GM23338 (cell line): ENCODE measurements at regions not wholly inside any gene's neighbourhood (a gene's known extent, or its start where the extent isn't known, plus 50 kb on each side); places are given as distances from the start of the nearest gene placed in this dataset.
"Not testable (repeated sequence)": the region's sequence is repeated elsewhere in the genome, so short reads cannot be mapped to it uniquely, and the experiment has no call there.

Experiments used
- ATAC-seq: fragments of 200-7000 bp; cut with Tn5 transposase; 3 replicates; pipeline ENCODE4 v1.9.1; 2020
- DNase-seq: peaks from one replicate; pipeline ENCODE4 v3.0.0-alpha.2; 2015; ENCODE audit warnings: low spot score
- H2AFZ ChIP-seq: fragments of 200-600 bp; sonication (generic); 2 replicates; pipeline ENCODE4 v1.8.0; 2016; ENCODE audit warnings: antibody characterized with exemption, mild to moderate bottlenecking, moderate library complexity
- H3F3A ChIP-seq: fragments of 200-600 bp; sonication (generic); replicated peaks from 2 replicates; pipeline ENCODE4 v1.8.0; 2017; ENCODE audit warnings: antibody characterized with exemption, mixed run types, low read depth
- H3K27ac ChIP-seq: fragments of 200-600 bp; sonication (generic); 2 replicates; pipeline ENCODE4 v1.6.1; 2016; ENCODE audit warnings: low read depth
- H3K27me3 ChIP-seq: fragments of 200-600 bp; sonication (generic); 2 replicates; pipeline ENCODE4 v1.8.0; 2016; ENCODE audit warnings: mild to moderate bottlenecking, mixed run types, moderate library complexity; ENCODE audit not compliant: insufficient read depth
- H3K36me3 ChIP-seq: fragments of 200-600 bp; sonication (generic); 2 replicates; pipeline ENCODE4 v1.8.0; 2016; ENCODE audit warnings: mild to moderate bottlenecking; ENCODE audit not compliant: insufficient read depth
- H3K4me1 ChIP-seq: fragments of 200-600 bp; sonication (generic); 2 replicates; pipeline ENCODE4 v1.8.0; 2016; ENCODE audit warnings: mild to moderate bottlenecking, moderate library complexity; ENCODE audit not compliant: insufficient read depth
- H3K4me2 ChIP-seq: fragments of 200-600 bp; sonication (generic); 2 replicates; pipeline ENCODE4 v1.7.1; 2017; ENCODE audit warnings: mixed run types
- H3K4me3 ChIP-seq: fragments of 200-600 bp; sonication (generic); 2 replicates; pipeline ENCODE4 v1.6.1; 2016; ENCODE audit warnings: mixed run types
- H3K79me2 ChIP-seq: fragments of 200-600 bp; sonication (generic); replicated peaks from 2 replicates; pipeline ENCODE4 v1.8.0; 2017; ENCODE audit warnings: mild to moderate bottlenecking; ENCODE audit not compliant: insufficient read depth
- H3K9me2 ChIP-seq: fragments of 200-600 bp; sonication (generic); 2 replicates; pipeline ENCODE4 v1.8.0; 2017; ENCODE audit not compliant: insufficient read depth
- H4K20me1 ChIP-seq: fragments of 200-600 bp; sonication (generic); replicated peaks from 2 replicates; pipeline ENCODE4 v1.8.0; 2017; ENCODE audit warnings: mild to moderate bottlenecking; ENCODE audit not compliant: insufficient read depth
- H3K27ac Mint-ChIP-seq: 2 replicates; pipeline ENCODE4 v1.8.0; 2020; ENCODE audit warnings: inconsistent platforms, mild to moderate bottlenecking, moderate library complexity, mixed read lengths
- H3K27me3 Mint-ChIP-seq: 3 replicates; pipeline ENCODE4 v1.8.0; 2022; ENCODE audit warnings: low read depth, mild to moderate bottlenecking, moderate library complexity, mixed read lengths, inconsistent platforms; ENCODE audit not compliant: insufficient read depth, poor library complexity
- H3K36me3 Mint-ChIP-seq: 3 replicates; pipeline ENCODE4 v1.8.0; 2021; ENCODE audit warnings: low read depth, mild to moderate bottlenecking, inconsistent platforms, moderate library complexity, mixed read lengths
- H3K4me1 Mint-ChIP-seq: 3 replicates; pipeline ENCODE4 v1.8.0; 2020; ENCODE audit warnings: mild to moderate bottlenecking, inconsistent platforms, mixed read lengths
- H3K4me3 Mint-ChIP-seq: 3 replicates; pipeline ENCODE4 v1.8.0; 2021; ENCODE audit warnings: moderate library complexity, mild to moderate bottlenecking, inconsistent platforms, mixed read lengths
- H3K9me3 Mint-ChIP-seq: 3 replicates; pipeline ENCODE4 v1.8.0; 2020; ENCODE audit warnings: moderate library complexity, mild to moderate bottlenecking, inconsistent platforms, mixed read lengths
- STAT1 ChIP-seq: IDR thresholded peaks from one replicate; pipeline ENCODE4 v1.6.1; 2016; ENCODE audit warnings: antibody characterized with exemption; ENCODE audit not compliant: unreplicated experiment
- ZNF331 ChIP-seq: fragments of 250-450 bp; sonication (Bioruptor Pico); IDR thresholded peaks from 2 replicates; pipeline ENCODE4 v1.5.0; 2020; ENCODE audit warnings: low read depth, mild to moderate bottlenecking, moderate library complexity

- H4K20me1 ChIP-seq, ATAC-seq, H3F3A ChIP-seq, H3K4me1 ChIP-seq, DNase-seq, H3K27me3 ChIP-seq, H3K4me1 Mint-ChIP-seq, H3K4me3 ChIP-seq, H3K27ac ChIP-seq, H3K36me3 ChIP-seq, H3K27ac Mint-ChIP-seq, H3K4me2 ChIP-seq, H3K79me2 ChIP-seq, H3K4me3 Mint-ChIP-seq, H3K9me2 ChIP-seq, H2AFZ ChIP-seq, H3K27me3 Mint-ChIP-seq: not testable (repeated sequence)
- peaks cover 91% of the 10 kb centered on the region for H3K9me3 Mint-ChIP-seq
- peaks cover 25% of the 10 kb centered on the region for H3K36me3 Mint-ChIP-seq
Observed at GRCh38 chr11:55431541-55431940, 63.8 kb downstream of the OR4A15 start.

DNA sequence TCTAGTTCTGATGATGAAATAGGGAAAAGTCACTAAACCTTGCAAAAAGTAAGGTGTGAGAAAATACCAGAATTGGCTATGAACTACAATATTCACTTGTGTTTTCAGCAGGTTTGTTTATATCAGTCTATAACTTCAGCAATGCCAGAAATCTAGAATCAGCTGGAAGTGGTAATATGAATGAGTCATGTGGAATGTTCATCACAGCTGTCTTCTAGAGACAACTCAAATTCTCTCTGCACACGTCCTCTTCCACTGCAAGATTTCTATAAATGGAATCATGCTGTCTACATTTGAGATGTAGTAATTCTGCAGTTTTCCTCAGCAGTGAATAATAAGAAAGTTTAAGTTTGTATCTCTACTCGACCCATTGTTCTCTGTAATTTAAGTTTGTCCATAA, 89.9 kb downstream of the OR4A15 start:
- H3F3A ChIP-seq: no peaks in the 10 kb centered on the region
- no peak overlapping the region for H3K4me2 ChIP-seq
- no peaks in the 10 kb centered on the region for H3K4me1 Mint-ChIP-seq
- H3K4me3 ChIP-seq: no peak overlapping the region
- H3K4me3 Mint-ChIP-seq: no peak overlapping the region
- H4K20me1 ChIP-seq: no peaks in the 10 kb centered on the region
- no peaks in the 10 kb centered on the region for H3K9me2 ChIP-seq
- H2AFZ ChIP-seq: no peak overlapping the region
- DNase-seq: no peak
- H3K79me2 ChIP-seq: no peaks in the 10 kb centered on the region
- H3K27me3 Mint-ChIP-seq: no peaks in the 10 kb centered on the region
- no peaks in the 10 kb centered on the region for H3K4me1 ChIP-seq
- no peak overlapping the region for H3K27ac Mint-ChIP-seq
- H3K9me3 Mint-ChIP-seq: peaks cover 82% of the 10 kb centered on the region
- peaks cover 15% of the 10 kb centered on the region for H3K36me3 Mint-ChIP-seq
- no peak for ATAC-seq
- TF ChIP-seq STAT1: no peak
- peaks cover 12% of the 10 kb centered on the region for H3K36me3 ChIP-seq
- no peaks in the 10 kb centered on the region for H3K27me3 ChIP-seq
- no peak overlapping the region for H3K27ac ChIP-seq

GRCh38 chr11:55459871-55460270, 92.1 kb downstream of the OR4A15 start:
- not testable (repeated sequence) for H3K4me1 Mint-ChIP-seq, H3K27me3 ChIP-seq, H2AFZ ChIP-seq, H3K79me2 ChIP-seq, H3K27ac Mint-ChIP-seq, H3K27me3 Mint-ChIP-seq, ATAC-seq, H3F3A ChIP-seq, H3K4me3 ChIP-seq, H3K9me2 ChIP-seq, H3K4me2 ChIP-seq, H3K4me1 ChIP-seq, H3K4me3 Mint-ChIP-seq, H4K20me1 ChIP-seq, DNase-seq, H3K27ac ChIP-seq
- Mint-ChIP-seq H3K36me3 (peaks cover 15% of the 10 kb centered on the region), H3K9me3 (peaks cover 73% of the 10 kb centered on the region)
- peaks cover 12% of the 10 kb centered on the region; the same call in 1 of the 2 replicates for H3K36me3 ChIP-seq

GRCh38 chr11:55474321-55474720, 79.9 kb upstream of the OR4C15 start:
- peaks cover 83% of the 10 kb centered on the region for H3K9me3 Mint-ChIP-seq
- H3K4me2 ChIP-seq: no peak overlapping the region

More at GRCh38 chr11:55474321-55474720, 79.9 kb upstream of the OR4C15 start:
- peaks cover 4% of the 10 kb centered on the region for H3K36me3 ChIP-seq
- Mint-ChIP-seq H3K27ac (no peak overlapping the region), H3K4me1 (no peaks in the 10 kb centered on the region), H3K36me3 (peaks cover 9% of the 10 kb centered on the region; the same call in 2 of the 3 replicates), H3K4me3 (no peak overlapping the region), H3K27me3 (peaks cover 5% of the 10 kb centered on the region)
- H3F3A ChIP-seq: no peaks in the 10 kb centered on the region
- TF ChIP-seq STAT1 (no peak), ZNF331 (no peak)
- H3K4me1 ChIP-seq: no peaks in the 10 kb centered on the region
- H3K4me3 ChIP-seq: no peak overlapping the region
- H4K20me1 ChIP-seq: no peaks in the 10 kb centered on the region
- H3K27me3 ChIP-seq: no peaks in the 10 kb centered on the region
- DNase-seq: no peak
- no peak overlapping the region for H3K27ac ChIP-seq
- H3K9me2 ChIP-seq: no peaks in the 10 kb centered on the region
- no peaks in the 10 kb centered on the region for H3K79me2 ChIP-seq
- no peak overlapping the region for H2AFZ ChIP-seq
- ATAC-seq: no peak
